Natural killer cell (primary cell): ENCODE measurements at regions not wholly inside any gene's neighbourhood (a gene's known extent, or its start where the extent isn't known, plus 50 kb on each side); places are given as distances from the start of the nearest gene placed in this dataset.

Experiments
- ATAC-seq, 3 donors: fragments of 150-1000 bp in 2 of 3; fragments of 200-7000 bp in 1 of 3; cut with Tn5 transposase; 1 replicate in 1 of 3; 2 replicates in 2 of 3; pipeline ENCODE4 v1.10.0; 2021; ENCODE audit warnings: mild to moderate bottlenecking in 2 of 3, moderate library complexity in 2 of 3
- DNase-seq, 2 donors: peaks; one replicate each; pipeline versions ENCODE4 v3.0.0 to v3.0.0-alpha.2; 2013 to 2021; ENCODE audit warnings: mixed read lengths in 1 of 2
- H3K27ac ChIP-seq: one replicate; pipeline ENCODE4 v1.5.1; 2013; ENCODE audit warnings: mild to moderate bottlenecking, low read length
- H3K27me3 ChIP-seq: one replicate; pipeline ENCODE4 v1.6.1; 2013; ENCODE audit warnings: low read length; ENCODE audit not compliant: control insufficient read depth, insufficient read depth
- H3K36me3 ChIP-seq: one replicate; pipeline ENCODE4 v1.6.1; 2013; ENCODE audit warnings: low read length; ENCODE audit not compliant: control insufficient read depth, insufficient read depth
- H3K4me1 ChIP-seq: one replicate; pipeline ENCODE4 v1.6.1; 2013; ENCODE audit warnings: low read length; ENCODE audit not compliant: control insufficient read depth, insufficient read depth
- H3K4me3 ChIP-seq: one replicate; pipeline ENCODE4 v1.5.1; 2013; ENCODE audit warnings: low read length
- H3K9me3 ChIP-seq: one replicate; pipeline ENCODE4 v1.6.1; 2013; ENCODE audit warnings: low read length; ENCODE audit not compliant: control insufficient read depth, insufficient read depth
- H3K27ac Mint-ChIP-seq, 2 donors: one replicate each; pipeline ENCODE4 v1.8.0; 2022; ENCODE audit warnings: mild to moderate bottlenecking in 2 of 2, mixed read lengths in 2 of 2, moderate library complexity in 1 of 2
- H3K27me3 Mint-ChIP-seq, 2 donors: one replicate each; pipeline ENCODE4 v1.8.0; 2022; ENCODE audit warnings: low read depth in 2 of 2, mixed read lengths in 2 of 2
- H3K36me3 Mint-ChIP-seq: one replicate; pipeline ENCODE4 v1.8.0; 2022; ENCODE audit warnings: mixed read lengths
- H3K4me1 Mint-ChIP-seq, 2 donors: one replicate each; pipeline ENCODE4 v1.8.0; 2022; ENCODE audit warnings: mixed read lengths in 2 of 2
- H3K4me3 Mint-ChIP-seq: one replicate; pipeline ENCODE4 v1.8.0; 2022; ENCODE audit warnings: mild to moderate bottlenecking, moderate library complexity, mixed read lengths
- H3K9me3 Mint-ChIP-seq, 2 donors: one replicate each; pipeline ENCODE4 v1.8.0; 2022; ENCODE audit warnings: mixed read lengths in 2 of 2
- CTCF ChIP-seq: fragments of 200-600 bp; IDR thresholded peaks from one replicate; pipeline ENCODE4 v1.8.0; 2022; ENCODE audit warnings: antibody characterized with exemption
- WGBS: methylation state at CpG from one replicate; pipeline ENCODE4 v1.1.7; 2013; ENCODE audit warnings: missing lambda C conversion rate; ENCODE audit not compliant: insufficient coverage; 5-methylcytosine and 5-hydroxymethylcytosine counted together
- intact Hi-C: fragments of 100-400 bp; cut with micrococcal nuclease; formaldehyde crosslinking; loops from one replicate; pipeline ENCODE4 v1.14.2; 2022

GRCh38 chr18:77679869-77680268, 430.2 kb downstream of the GALR1 start:
- no peak overlapping the region for H3K4me3 Mint-ChIP-seq
- ATAC-seq: no peak
- H3K4me1 ChIP-seq: no peaks in the 10 kb centered on the region
- H3K9me3 ChIP-seq: no peaks in the 10 kb centered on the region
- H3K9me3 Mint-ChIP-seq: no peaks in the 10 kb centered on the region
- no peaks in the 10 kb centered on the region for H3K36me3 Mint-ChIP-seq
- H3K36me3 ChIP-seq: no peaks in the 10 kb centered on the region
- no peak for DNase-seq
- peaks cover 21 to 54% of the 10 kb centered on the region in 2 donors for H3K27me3 Mint-ChIP-seq
- WGBS: 100% methylated on average over 1 of the region's 3 CpGs
- peaks cover 0 to 6% of the 10 kb centered on the region in 2 donors for H3K4me1 Mint-ChIP-seq
- intact Hi-C loops: no loop called here
- H3K27ac Mint-ChIP-seq: no peak overlapping the region
- no peak overlapping the region for H3K4me3 ChIP-seq
- H3K27ac ChIP-seq: no peak overlapping the region
- TF ChIP-seq CTCF: no peak
- H3K27me3 ChIP-seq: peaks cover 3% of the 10 kb centered on the region

- peaks cover 2% of the 10 kb centered on the region for H3K27me3 ChIP-seq
- H3K4me3 ChIP-seq: no peak overlapping the region
- no peak for TF ChIP-seq CTCF
- ATAC-seq: no peak
- intact Hi-C loops: no loop called here
- H3K27ac ChIP-seq: no peak overlapping the region
- no peaks in the 10 kb centered on the region for H3K9me3 ChIP-seq
- Mint-ChIP-seq H3K27me3 (peaks cover 22 to 52% of the 10 kb centered on the region in 2 donors), H3K27ac (no peak overlapping the region), H3K36me3 (no peaks in the 10 kb centered on the region), H3K4me3 (no peak overlapping the region), H3K9me3 (no peaks in the 10 kb centered on the region), H3K4me1 (no peaks in the 10 kb centered on the region)
- DNase-seq: no peak
- no peaks in the 10 kb centered on the region for H3K4me1 ChIP-seq
- 84% methylated on average over 6 of the region's 6 CpGs for WGBS
- H3K36me3 ChIP-seq: no peaks in the 10 kb centered on the region
Observed at GRCh38 chr18:77700051-77700450, 450.4 kb downstream of the GALR1 start.

GRCh38 chr18:77701977-77702376, 452.3 kb downstream of the GALR1 start:
- no peaks in the 10 kb centered on the region for H3K9me3 Mint-ChIP-seq

More at GRCh38 chr18:77701977-77702376, 452.3 kb downstream of the GALR1 start:
- H3K4me1 Mint-ChIP-seq: no peaks in the 10 kb centered on the region
- H3K36me3 Mint-ChIP-seq: no peaks in the 10 kb centered on the region
- DNase-seq (no peak), ATAC-seq (no peak)
- no peak overlapping the region for H3K27ac Mint-ChIP-seq
- no peaks in the 10 kb centered on the region for H3K9me3 ChIP-seq
- H3K27me3 Mint-ChIP-seq: peaks cover 26 to 67% of the 10 kb centered on the region in 2 donors
- H3K4me3 Mint-ChIP-seq: no peak overlapping the region
- intact Hi-C loops: loop anchor here (2.0 kb wide), 1 partner anchor 899 kb away; no protein-coding TSS in a partner anchor
- H3K36me3 ChIP-seq: no peaks in the 10 kb centered on the region
- no peak for TF ChIP-seq CTCF
- peaks cover 2% of the 10 kb centered on the region for H3K27me3 ChIP-seq
- H3K4me3 ChIP-seq: no peak overlapping the region
- no CpG with 5 or more reads among the region's 1 CpG for WGBS
- H3K4me1 ChIP-seq: no peaks in the 10 kb centered on the region
- no peak overlapping the region for H3K27ac ChIP-seq
